Memory B cell (primary cell): ENCODE measurements at regions not wholly inside any gene's neighbourhood (a gene's known extent, or its start where the extent isn't known, plus 50 kb on each side); places are given as distances from the start of the nearest gene placed in this dataset.
A peak's percentile ranks its signal among the peaks of the same experiment; 100 is the strongest.

Experiments
- ATAC-seq: fragments of 150-1000 bp; cut with Tn5 transposase; 2 replicates; pipeline ENCODE4 v1.10.0; 2021; ENCODE audit warnings: low read depth, mild to moderate bottlenecking, moderate library complexity
- DNase-seq, 2 donors: peaks; one replicate each; pipeline ENCODE4 v3.0.0; 2022; ENCODE audit warnings: low spot score in 2 of 2
- H3K27ac Mint-ChIP-seq: one replicate; pipeline ENCODE4 v1.8.0; 2022; ENCODE audit warnings: mild to moderate bottlenecking, moderate library complexity, mixed read lengths
- H3K27me3 Mint-ChIP-seq: one replicate; pipeline ENCODE4 v1.8.0; 2022; ENCODE audit warnings: mixed read lengths
- H3K36me3 Mint-ChIP-seq: one replicate; pipeline ENCODE4 v1.8.0; 2022; ENCODE audit warnings: mild to moderate bottlenecking, mixed read lengths
- H3K4me1 Mint-ChIP-seq: one replicate; pipeline ENCODE4 v1.8.0; 2022; ENCODE audit warnings: mixed read lengths
- H3K4me3 Mint-ChIP-seq: one replicate; pipeline ENCODE4 v1.8.0; 2022; ENCODE audit warnings: mild to moderate bottlenecking, moderate library complexity, mixed read lengths
- H3K9me3 Mint-ChIP-seq: one replicate; pipeline ENCODE4 v1.8.0; 2022; ENCODE audit warnings: mixed read lengths

- Mint-ChIP-seq H3K9me3 (peaks cover 3% of the 10 kb centered on the region), H3K27ac (no peak overlapping the region), H3K36me3 (no peaks in the 10 kb centered on the region), H3K4me1 (peaks cover 24% of the 10 kb centered on the region), H3K27me3 (no peaks in the 10 kb centered on the region), H3K4me3 (no peak overlapping the region)
- no peak for DNase-seq
- ATAC-seq, result no peak
These were observed 401.9 kb downstream of the QKI start for GRCh38 chr6:163816441-163816840.

GRCh38 chr6:163815796-163816195 lies 401.3 kb downstream of the QKI start:
- no peaks in the 10 kb centered on the region for H3K36me3 Mint-ChIP-seq
- H3K4me3 Mint-ChIP-seq, result no peak overlapping the region
- peaks cover 3% of the 10 kb centered on the region for H3K9me3 Mint-ChIP-seq
- DNase-seq (no peak), ATAC-seq (no peak)
- no peaks in the 10 kb centered on the region for H3K27me3 Mint-ChIP-seq
- peaks cover 24% of the 10 kb centered on the region for H3K4me1 Mint-ChIP-seq
- H3K27ac Mint-ChIP-seq, result no peak overlapping the region

GRCh38 chr6:163814494-163815364 lies 400.2 kb downstream of the QKI start:
- Mint-ChIP-seq H3K27ac (no peak overlapping the region), H3K27me3 (no peaks in the 10 kb centered on the region), H3K4me3 (no peak overlapping the region), H3K36me3 (no peaks in the 10 kb centered on the region), H3K9me3 (peaks cover 3% of the 10 kb centered on the region), H3K4me1 (peaks cover 24% of the 10 kb centered on the region)
- DNase-seq (no peak), ATAC-seq (peak; percentile 50)

- H3K9me3 Mint-ChIP-seq, result peaks cover 2% of the 10 kb centered on the region
- peak overlapping the region; percentile 9 for H3K27ac Mint-ChIP-seq
- H3K27me3 Mint-ChIP-seq, result no peaks in the 10 kb centered on the region
- H3K4me1 Mint-ChIP-seq, result peaks cover 24% of the 10 kb centered on the region
- DNase-seq, result no peak
- H3K4me3 Mint-ChIP-seq, result peak overlapping the region; percentile 45
- peak; percentile 53 for ATAC-seq
- H3K36me3 Mint-ChIP-seq, result no peaks in the 10 kb centered on the region
These were observed 399.5 kb downstream of the QKI start for GRCh38 chr6:163813979-163814493.

GRCh38 chr6:163811317-163811716 lies 396.8 kb downstream of the QKI start:
- DNase-seq (no peak), ATAC-seq (no peak)
- H3K9me3 Mint-ChIP-seq, result peaks cover 2% of the 10 kb centered on the region
- H3K4me1 Mint-ChIP-seq, result peaks cover 24% of the 10 kb centered on the region
- H3K27ac Mint-ChIP-seq, result no peak overlapping the region
- H3K27me3 Mint-ChIP-seq, result no peaks in the 10 kb centered on the region
- H3K36me3 Mint-ChIP-seq, result no peaks in the 10 kb centered on the region
- no peak overlapping the region for H3K4me3 Mint-ChIP-seq

GRCh38 chr6:163809364-163809763 lies 394.8 kb downstream of the QKI start:
- Mint-ChIP-seq H3K27ac (no peak overlapping the region), H3K27me3 (no peaks in the 10 kb centered on the region), H3K36me3 (no peaks in the 10 kb centered on the region), H3K9me3 (peaks cover 2% of the 10 kb centered on the region), H3K4me3 (no peak overlapping the region), H3K4me1 (peaks cover 11% of the 10 kb centered on the region)
- ATAC-seq, result no peak
- DNase-seq, result no peak

- Mint-ChIP-seq H3K4me3 (no peak overlapping the region), H3K9me3 (no peaks in the 10 kb centered on the region), H3K27ac (no peak overlapping the region), H3K4me1 (peaks cover 8% of the 10 kb centered on the region), H3K36me3 (no peaks in the 10 kb centered on the region), H3K27me3 (no peaks in the 10 kb centered on the region)
- no peak for ATAC-seq
- DNase-seq, result no peak
These were observed 394.4 kb downstream of the QKI start for GRCh38 chr6:163808871-163809270.

GRCh38 chr6:163808231-163808630 lies 393.7 kb downstream of the QKI start:
- DNase-seq (no peak), ATAC-seq (no peak)
- Mint-ChIP-seq H3K27ac (no peak overlapping the region), H3K36me3 (no peaks in the 10 kb centered on the region), H3K9me3 (no peaks in the 10 kb centered on the region), H3K4me1 (peaks cover 6% of the 10 kb centered on the region), H3K4me3 (no peak overlapping the region), H3K27me3 (no peaks in the 10 kb centered on the region)

- Mint-ChIP-seq H3K9me3 (no peaks in the 10 kb centered on the region), H3K27me3 (no peaks in the 10 kb centered on the region), H3K36me3 (no peaks in the 10 kb centered on the region), H3K4me1 (no peaks in the 10 kb centered on the region), H3K4me3 (no peak overlapping the region), H3K27ac (no peak overlapping the region)
- no peak for ATAC-seq
- DNase-seq, result no peak
These were observed 392.4 kb downstream of the QKI start for GRCh38 chr6:163806755-163807499.

- DNase-seq (no peak), ATAC-seq (no peak)
- no peak overlapping the region for H3K27ac Mint-ChIP-seq
- H3K36me3 Mint-ChIP-seq, result no peaks in the 10 kb centered on the region
- H3K9me3 Mint-ChIP-seq, result no peaks in the 10 kb centered on the region
- H3K27me3 Mint-ChIP-seq, result no peaks in the 10 kb centered on the region
- H3K4me1 Mint-ChIP-seq, result no peaks in the 10 kb centered on the region
- no peak overlapping the region for H3K4me3 Mint-ChIP-seq
These were observed 390.5 kb downstream of the QKI start for GRCh38 chr6:163804991-163805390.

GRCh38 chr6:163802267-163802666 lies 387.7 kb downstream of the QKI start:
- no peaks in the 10 kb centered on the region for H3K4me1 Mint-ChIP-seq
- H3K4me3 Mint-ChIP-seq, result no peak overlapping the region
- peaks cover 3% of the 10 kb centered on the region for H3K9me3 Mint-ChIP-seq

GRCh38 chr6:163797296-163797845 lies 382.9 kb downstream of the QKI start:
- Mint-ChIP-seq H3K4me1 (no peaks in the 10 kb centered on the region), H3K4me3 (no peak overlapping the region), H3K27ac (no peak overlapping the region)

More at GRCh38 chr6:163802267-163802666, 387.7 kb downstream of the QKI start:
- ATAC-seq (no peak), DNase-seq (no peak)
- Mint-ChIP-seq H3K27ac (no peak overlapping the region), H3K27me3 (no peaks in the 10 kb centered on the region), H3K36me3 (peaks cover 1% of the 10 kb centered on the region)

GRCh38 chr6:163793011-163793983 lies 378.8 kb downstream of the QKI start:
- Mint-ChIP-seq H3K27ac (no peak overlapping the region), H3K4me3 (no peak overlapping the region), H3K9me3 (peaks cover 1% of the 10 kb centered on the region), H3K36me3 (peaks cover 1% of the 10 kb centered on the region), H3K4me1 (no peaks in the 10 kb centered on the region), H3K27me3 (peaks cover 6% of the 10 kb centered on the region)
- ATAC-seq (no peak), DNase-seq (no peak)

More at GRCh38 chr6:163797296-163797845, 382.9 kb downstream of the QKI start:
- ATAC-seq (no peak), DNase-seq (no peak)
- Mint-ChIP-seq H3K27me3 (peaks cover under 1% of the 10 kb centered on the region), H3K36me3 (peaks cover 1% of the 10 kb centered on the region), H3K9me3 (peaks cover 3% of the 10 kb centered on the region)
